ENCODE measurements at regions not wholly inside any gene's neighbourhood (a gene's known extent, or its start where the extent isn't known, plus 50 kb on each side); places are given as distances from the start of the nearest gene placed in this dataset.

GRCh38 chr4:153034681-153035080 lies 98.6 kb downstream of the FHDC1 start:
- DNase-seq (ENCODE audit: low read depth in 3 of 3), result no peak

GRCh38 chr4:153036931-153037482 lies 100.9 kb downstream of the FHDC1 start:
- DNase-seq (ENCODE audit: low read depth in 3 of 3), result no peak

GRCh38 chr4:153038623-153039311 lies 102.6 kb downstream of the FHDC1 start:
- DNase-seq (ENCODE audit: low read depth in 3 of 3), result no peak

GRCh38 chr4:153039542-153040185 lies 103.5 kb downstream of the FHDC1 start:
- DNase-seq (ENCODE audit: low read depth in 3 of 3), result no peak

GRCh38 chr4:153040677-153041076 lies 104.6 kb downstream of the FHDC1 start:
- no peak for DNase-seq (ENCODE audit: low read depth in 3 of 3)

GRCh38 chr4:153044036-153044435 lies 107.9 kb downstream of the FHDC1 start:
- no peak for DNase-seq (ENCODE audit: low read depth in 3 of 3)

GRCh38 chr4:153045111-153045982 lies 109.2 kb downstream of the FHDC1 start:
- DNase-seq (ENCODE audit: low read depth in 3 of 3), result no peak

GRCh38 chr4:153058671-153059060 lies 122.5 kb downstream of the FHDC1 start:
- DNase-seq (ENCODE audit: low read depth in 3 of 3), result no peak

GRCh38 chr4:153060196-153060595 lies 124.1 kb downstream of the FHDC1 start:
- no peak for DNase-seq (ENCODE audit: low read depth in 3 of 3)

- no peak for DNase-seq (ENCODE audit: low read depth in 3 of 3)
Observed at GRCh38 chr4:153061971-153062370, 125.8 kb downstream of the FHDC1 start.

- DNase-seq (ENCODE audit: low read depth in 3 of 3), result no peak
Observed at GRCh38 chr4:153062652-153063168, 126.6 kb downstream of the FHDC1 start.

- DNase-seq (ENCODE audit: low read depth in 3 of 3), result no peak
Observed at GRCh38 chr4:153063490-153063889, 127.4 kb downstream of the FHDC1 start.

GRCh38 chr4:153064571-153064970 lies 128.4 kb downstream of the FHDC1 start:
- DNase-seq (ENCODE audit: low read depth in 3 of 3), result no peak

- DNase-seq (ENCODE audit: low read depth in 3 of 3), result no peak
Observed at GRCh38 chr4:153065276-153065675, 129.2 kb downstream of the FHDC1 start.

GRCh38 chr4:153067376-153067775 lies 131.3 kb downstream of the FHDC1 start:
- DNase-seq (ENCODE audit: low read depth in 3 of 3), result no peak

GRCh38 chr4:153068751-153069150 lies 132.6 kb downstream of the FHDC1 start:
- no peak for DNase-seq (ENCODE audit: low read depth in 3 of 3)

GRCh38 chr4:153071958-153072598 lies 132.2 kb upstream of the TRIM2 start:
- no peak for DNase-seq (ENCODE audit: low read depth in 3 of 3)

GRCh38 chr4:153072661-153073060 lies 131.6 kb upstream of the TRIM2 start:
- DNase-seq (ENCODE audit: low read depth in 3 of 3), result no peak

- no peak for DNase-seq (ENCODE audit: low read depth in 3 of 3)
Observed at GRCh38 chr4:153074486-153074885, 129.8 kb upstream of the TRIM2 start.

- DNase-seq (ENCODE audit: low read depth in 3 of 3), result no peak
Observed at GRCh38 chr4:153074936-153075630, 129.2 kb upstream of the TRIM2 start.

Data from stimulated activated CD4-positive, alpha-beta T cell treated with anti-CD3 and anti-CD28 coated beads, TNF-alpha, amount 100 ng/mL, for 24 hours (primary cell).